Caco-2 (cell line): ENCODE measurements at regions not wholly inside any gene's neighbourhood (a gene's known extent, or its start where the extent isn't known, plus 50 kb on each side); places are given as distances from the start of the nearest gene placed in this dataset.

Experiments
- BruUV-seq: library from RNA; stranded (reverse); fragments of 400-500 nt; replicated peaks from 2 replicates; lab custom pipeline; 2021; lab: Mats Ljungman, UMichigan
- CTCF ChIA-PET: fragments of 300-600 bp; sonication (Branson Sonifier 250); formaldehyde crosslinking; loops from one replicate; lab custom pipeline; 2022; ENCODE audit warnings: antibody characterized with exemption; lab: Charles Lee
- POLR2A ChIA-PET: fragments of 300-600 bp; sonication (Branson Sonifier 250); formaldehyde crosslinking; loops from one replicate; lab custom pipeline; 2022; ENCODE audit warnings: antibody characterized with exemption; lab: Charles Lee
- DNase-seq, 2 experiments: peaks; one replicate each; pipeline versions ENCODE4 v3.0.0 to v3.0.0-alpha.2; 2020 to 2022
- H3K27me3 ChIP-seq: replicated peaks from 2 replicates; pipeline ENCODE4 v1.6.0; 2011; ENCODE audit warnings: low read length; ENCODE audit not compliant: control insufficient read depth, insufficient read depth
- H3K36me3 ChIP-seq: 2 replicates; pipeline ENCODE4 v1.5.1; 2011; ENCODE audit warnings: low read length; ENCODE audit not compliant: control insufficient read depth, insufficient read depth
- H3K4me1 ChIP-seq: fragments of 250-450 bp; sonication (Bioruptor Pico); 2 replicates; pipeline ENCODE4 v1.5.1; 2020; ENCODE audit warnings: mild to moderate bottlenecking
- H3K4me3 ChIP-seq: 2 replicates; pipeline ENCODE4 v1.5.1; 2011; ENCODE audit warnings: low read depth, mild to moderate bottlenecking, control low read depth, low read length
- H3K9me3 ChIP-seq: fragments of 250-450 bp; sonication (Bioruptor Pico); 2 replicates; pipeline ENCODE4 v1.5.1; 2020; ENCODE audit warnings: mild to moderate bottlenecking, moderate library complexity
- H3K27ac Mint-ChIP-seq: one replicate; pipeline ENCODE4 v1.8.0; 2022; ENCODE audit warnings: mixed read lengths; ENCODE audit not compliant: unreplicated experiment
- H3K27me3 Mint-ChIP-seq: one replicate; pipeline ENCODE4 v1.8.0; 2022; ENCODE audit warnings: mixed read lengths; ENCODE audit not compliant: insufficient read depth, unreplicated experiment
- H3K36me3 Mint-ChIP-seq: one replicate; pipeline ENCODE4 v1.8.0; 2022; ENCODE audit warnings: mild to moderate bottlenecking, mixed read lengths; ENCODE audit not compliant: insufficient read depth, unreplicated experiment
- H3K4me1 Mint-ChIP-seq: one replicate; pipeline ENCODE4 v1.8.0; 2022; ENCODE audit warnings: low read depth, mixed read lengths; ENCODE audit not compliant: unreplicated experiment
- H3K4me3 Mint-ChIP-seq: one replicate; pipeline ENCODE4 v1.8.0; 2022; ENCODE audit warnings: mild to moderate bottlenecking, moderate library complexity, mixed read lengths; ENCODE audit not compliant: unreplicated experiment
- H3K9me3 Mint-ChIP-seq: one replicate; pipeline ENCODE4 v1.8.0; 2022; ENCODE audit warnings: mixed read lengths; ENCODE audit not compliant: unreplicated experiment
- CTCF ChIP-seq, 2 experiments: fragments of 200-600 bp in 1 of 2; IDR thresholded peaks; 1 replicate in 1 of 2; 2 replicates in 1 of 2; pipeline versions ENCODE4 v1.5.1 to v1.8.0; 2011 to 2022; ENCODE audit warnings: antibody characterized with exemption in 1 of 2, control low read depth in 1 of 2, inconsistent platforms in 1 of 2, low read depth in 1 of 2, low read length in 1 of 2, mild to moderate bottlenecking in 1 of 2, moderate library complexity in 1 of 2; ENCODE audit not compliant: insufficient read depth in 1 of 2, severe bottlenecking in 1 of 2, unreplicated experiment in 1 of 2
- intact Hi-C: fragments of 100-400 bp; cut with micrococcal nuclease; formaldehyde crosslinking; loops from one replicate; pipeline ENCODE4 v1.10.0; 2022; ENCODE audit not compliant: unreplicated experiment

GRCh38 chr6:167470101-167470835 lies 145.4 kb downstream of the TTLL2 start:
- no TSS peak for BruUV-seq

GRCh38 chr6:167470836-167471547 lies 146.1 kb downstream of the TTLL2 start:
- H3K4me3 Mint-ChIP-seq = no peak overlapping the region
- DNase-seq = no peak
- CTCF ChIA-PET = no interaction called here
- no peaks in the 10 kb centered on the region for H3K9me3 ChIP-seq
- H3K9me3 Mint-ChIP-seq = no peaks in the 10 kb centered on the region
- H3K27me3 Mint-ChIP-seq = no peaks in the 10 kb centered on the region
- peaks cover 15% of the 10 kb centered on the region for H3K4me1 ChIP-seq
- no TSS peak for BruUV-seq
- H3K36me3 Mint-ChIP-seq = no peaks in the 10 kb centered on the region
- H3K4me1 Mint-ChIP-seq = peaks cover 16% of the 10 kb centered on the region
- H3K36me3 ChIP-seq = no peaks in the 10 kb centered on the region
- intact Hi-C loops = no loop called here
- H3K27me3 ChIP-seq = no peaks in the 10 kb centered on the region
- H3K27ac Mint-ChIP-seq = no peak overlapping the region
- POLR2A ChIA-PET = no interaction called here
- no peak for TF ChIP-seq CTCF (IDR thresholded peaks at IDR 0.05; ENCODE audit: insufficient read depth in 1 of 2, low read depth in 1 of 2, low read length in 1 of 2, severe bottlenecking in 1 of 2, unreplicated experiment in 1 of 2)
- H3K4me3 ChIP-seq = no peak overlapping the region

More at GRCh38 chr6:167470101-167470835, 145.4 kb downstream of the TTLL2 start:
- Mint-ChIP-seq H3K27ac (no peak overlapping the region), H3K4me1 (peaks cover 16% of the 10 kb centered on the region), H3K9me3 (no peaks in the 10 kb centered on the region), H3K27me3 (no peaks in the 10 kb centered on the region), H3K36me3 (no peaks in the 10 kb centered on the region), H3K4me3 (no peak overlapping the region)
- no peak for DNase-seq
- Histone ChIP-seq H3K9me3 (no peaks in the 10 kb centered on the region), H3K4me1 (peaks cover 15% of the 10 kb centered on the region), H3K4me3 (no peak overlapping the region), H3K36me3 (no peaks in the 10 kb centered on the region), H3K27me3 (no peaks in the 10 kb centered on the region)
- ChIA-PET CTCF (no interaction called here), POLR2A (no interaction called here)
- intact Hi-C loops = no loop called here
- TF ChIP-seq CTCF (IDR thresholded peaks at IDR 0.05; ENCODE audit: insufficient read depth in 1 of 2, low read depth in 1 of 2, low read length in 1 of 2, severe bottlenecking in 1 of 2, unreplicated experiment in 1 of 2) = no peak

- Mint-ChIP-seq H3K4me1 (peaks cover 16% of the 10 kb centered on the region), H3K9me3 (no peaks in the 10 kb centered on the region), H3K27me3 (no peaks in the 10 kb centered on the region), H3K36me3 (no peaks in the 10 kb centered on the region), H3K27ac (no peak overlapping the region), H3K4me3 (no peak overlapping the region)
- Histone ChIP-seq H3K4me3 (no peak overlapping the region), H3K27me3 (no peaks in the 10 kb centered on the region), H3K36me3 (no peaks in the 10 kb centered on the region), H3K9me3 (no peaks in the 10 kb centered on the region), H3K4me1 (peaks cover 15% of the 10 kb centered on the region)
- no TSS peak for BruUV-seq
- POLR2A ChIA-PET = no interaction called here
- no peak for TF ChIP-seq CTCF (IDR thresholded peaks at IDR 0.05; ENCODE audit: insufficient read depth in 1 of 2, low read depth in 1 of 2, low read length in 1 of 2, severe bottlenecking in 1 of 2, unreplicated experiment in 1 of 2)
- DNase-seq = no peak
- CTCF ChIA-PET = no interaction called here
- intact Hi-C loops = no loop called here
Observed at GRCh38 chr6:167471548-167471930, 146.7 kb downstream of the TTLL2 start.
